GM19239 (cell line): ENCODE measurements at regions not wholly inside any gene's neighbourhood (a gene's known extent, or its start where the extent isn't known, plus 50 kb on each side); places are given as distances from the start of the nearest gene placed in this dataset.

Experiments used
- DNase-seq: peaks from one replicate; pipeline ENCODE4 v3.0.0; 2011; ENCODE audit warnings: low spot score; ENCODE audit not compliant: insufficient read length
- FAIRE-seq: peaks from 2 replicates; lab custom pipeline; 2011; peaks lifted over from hg19 to GRCh38; lab: Jason Lieb, UNC

DNA sequence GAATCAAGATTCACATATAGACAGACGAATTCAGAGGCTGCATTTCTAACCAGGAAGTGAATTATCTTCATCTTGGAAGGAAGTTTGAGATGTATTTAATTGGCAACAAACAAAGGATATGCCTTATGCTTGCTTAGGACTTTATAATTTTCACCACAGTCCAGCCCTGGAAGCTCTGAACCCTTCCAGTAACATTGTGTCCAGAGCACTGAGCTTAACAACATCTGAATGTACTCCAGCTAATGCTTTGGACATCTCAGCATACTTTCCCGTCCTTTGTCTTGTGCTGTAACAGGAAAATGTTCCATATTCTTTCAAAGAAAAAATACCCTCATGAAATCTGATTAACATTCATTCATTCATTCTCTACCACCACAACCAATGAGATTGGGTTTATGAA, 136.3 kb upstream of the SPATS2L start:
- no peak for FAIRE-seq
- DNase-seq = no peak

DNA sequence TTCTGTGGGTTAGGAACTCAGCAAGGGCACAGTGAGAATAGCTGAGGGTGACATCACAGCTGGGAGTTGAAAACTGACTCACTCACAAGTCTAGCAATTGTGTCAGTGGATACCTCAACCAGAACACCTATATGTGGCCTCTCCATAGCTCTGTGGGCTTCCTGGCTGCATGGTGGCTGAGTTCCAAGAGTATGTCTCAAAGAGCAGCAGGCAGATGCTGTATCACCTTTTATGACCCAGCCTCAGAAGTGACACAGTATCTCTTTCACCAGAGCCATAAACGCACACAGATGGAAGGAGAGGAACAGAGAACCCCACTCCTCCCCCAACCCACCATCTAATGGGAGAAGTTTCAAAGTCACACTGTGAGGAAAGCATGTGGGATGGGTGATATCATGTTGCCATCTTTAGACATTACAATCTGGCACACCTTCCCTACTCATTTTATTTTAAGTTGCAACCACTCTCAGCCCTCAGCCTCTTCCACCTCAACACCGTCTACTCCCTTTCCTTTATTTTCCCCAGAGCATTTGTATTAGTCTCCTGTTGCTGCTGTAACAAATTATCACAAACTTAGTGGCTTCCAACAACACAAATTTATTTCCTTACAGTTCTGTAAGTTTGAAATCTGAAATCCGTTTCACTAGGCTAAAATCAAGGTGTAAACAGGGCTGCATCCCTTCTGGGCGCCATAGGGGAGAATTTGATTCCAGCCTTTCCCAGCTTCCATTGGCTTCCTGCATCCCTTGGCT, 134.6 kb upstream of the SPATS2L start:
- FAIRE-seq = no peak
- no peak for DNase-seq

DNA sequence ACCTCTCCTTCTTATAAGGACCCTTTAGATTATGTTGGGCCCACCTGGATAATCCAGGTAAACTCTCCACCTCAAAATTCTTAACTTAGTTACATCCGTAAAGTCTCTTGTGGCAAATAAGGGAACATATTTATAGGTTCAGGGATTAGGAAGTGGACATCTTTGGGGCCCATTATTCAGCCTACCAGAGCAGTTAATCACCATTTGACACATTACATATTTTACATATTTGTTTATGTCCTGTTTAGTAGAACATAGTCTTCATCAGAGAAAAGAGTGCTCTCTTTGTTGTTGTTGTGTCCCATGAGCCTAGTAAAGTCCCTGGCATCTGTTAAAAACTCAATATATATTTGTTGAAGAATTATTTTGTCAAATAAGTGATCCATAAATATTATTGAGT, 134.0 kb upstream of the SPATS2L start:
- DNase-seq = no peak
- no peak for FAIRE-seq

DNA sequence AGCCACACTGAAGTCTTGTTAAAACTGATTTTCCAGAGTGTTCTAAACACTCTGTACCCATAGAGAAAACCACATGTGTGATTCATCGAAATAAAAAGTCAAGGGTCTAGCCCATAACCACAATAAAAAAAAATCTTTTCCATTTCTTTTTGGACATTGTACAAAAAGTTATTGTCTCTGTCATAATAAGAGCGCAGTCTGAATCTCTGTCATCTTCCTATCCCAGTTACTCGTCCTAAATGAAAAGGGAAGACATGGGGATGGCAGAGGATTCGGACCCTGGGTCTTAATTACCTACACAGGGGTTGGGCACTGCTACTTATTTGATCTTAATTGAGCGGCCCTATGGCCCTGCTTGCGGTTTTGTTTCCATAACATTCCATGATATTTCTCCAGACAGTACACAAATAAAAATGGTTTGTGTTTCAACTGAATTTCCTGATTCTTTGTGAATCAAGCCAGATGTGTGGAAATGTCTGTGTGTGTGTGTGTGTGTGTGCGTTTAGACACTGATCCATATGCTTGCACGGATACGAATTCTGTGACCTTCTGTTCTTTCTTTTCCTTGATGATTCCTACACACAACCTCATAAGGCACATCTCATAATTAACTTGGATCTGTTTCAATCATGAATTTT, 133.4 kb upstream of the SPATS2L start:
- no peak for DNase-seq
- FAIRE-seq = no peak

DNA sequence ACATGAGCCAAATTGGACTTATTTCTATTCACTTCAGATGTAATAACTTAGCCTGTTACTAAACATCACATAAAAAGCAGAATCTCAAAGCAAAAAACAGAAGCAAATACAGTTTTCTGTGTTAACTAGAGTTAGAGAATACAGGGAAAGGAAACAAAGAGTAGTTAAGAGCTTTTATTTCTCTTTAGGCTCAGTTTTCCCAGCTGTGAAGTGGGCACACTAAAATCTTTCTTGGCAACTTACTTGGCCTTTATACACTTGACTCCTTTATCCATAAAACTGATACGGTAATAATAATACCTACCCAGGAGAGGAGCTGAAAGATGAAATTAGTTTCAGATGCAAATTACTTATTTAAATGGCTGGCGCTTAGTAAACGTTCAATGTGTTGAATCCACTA, 132.8 kb upstream of the SPATS2L start:
- DNase-seq (no peak), FAIRE-seq (no peak)

DNA sequence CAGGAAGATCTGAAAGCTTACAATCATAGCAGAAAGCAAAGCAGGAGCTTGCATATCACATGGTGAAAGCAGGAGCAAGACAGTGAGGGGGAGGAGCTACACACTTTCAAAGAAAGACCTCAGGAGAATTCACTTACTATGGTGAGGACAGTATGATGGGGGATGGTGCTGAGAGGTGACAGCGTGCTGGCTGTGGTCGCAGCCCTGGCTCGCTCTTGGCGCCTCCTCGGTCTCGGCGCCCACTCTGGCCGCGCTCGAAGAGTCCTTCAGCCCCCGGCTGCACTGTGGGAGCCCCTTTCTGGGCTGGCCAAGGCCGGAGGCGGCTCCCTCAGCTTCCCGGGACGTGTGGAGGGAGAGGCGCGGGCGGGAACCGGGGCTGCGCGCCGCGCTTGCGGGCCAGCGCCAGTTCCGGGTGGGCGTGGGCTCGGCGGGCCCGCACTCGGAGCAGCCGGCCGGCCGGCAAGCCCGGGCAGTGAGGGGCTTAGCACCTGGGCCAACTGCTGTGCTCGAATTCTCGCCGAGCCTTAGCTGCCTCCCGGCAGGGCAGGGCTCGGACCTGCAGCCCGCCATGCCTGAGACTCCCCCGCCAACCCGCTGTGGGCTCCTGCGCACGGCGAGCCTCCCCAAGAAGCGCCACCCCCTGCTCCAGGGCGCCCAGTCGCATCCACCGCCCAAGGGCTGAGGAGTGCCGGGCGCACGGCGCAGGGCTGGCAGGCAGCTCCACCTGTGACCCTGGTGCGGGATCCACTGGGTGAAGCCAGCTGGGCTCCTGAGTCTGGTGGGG, 131.9 kb upstream of the SPATS2L start:
- DNase-seq (no peak), FAIRE-seq (no peak)

DNA sequence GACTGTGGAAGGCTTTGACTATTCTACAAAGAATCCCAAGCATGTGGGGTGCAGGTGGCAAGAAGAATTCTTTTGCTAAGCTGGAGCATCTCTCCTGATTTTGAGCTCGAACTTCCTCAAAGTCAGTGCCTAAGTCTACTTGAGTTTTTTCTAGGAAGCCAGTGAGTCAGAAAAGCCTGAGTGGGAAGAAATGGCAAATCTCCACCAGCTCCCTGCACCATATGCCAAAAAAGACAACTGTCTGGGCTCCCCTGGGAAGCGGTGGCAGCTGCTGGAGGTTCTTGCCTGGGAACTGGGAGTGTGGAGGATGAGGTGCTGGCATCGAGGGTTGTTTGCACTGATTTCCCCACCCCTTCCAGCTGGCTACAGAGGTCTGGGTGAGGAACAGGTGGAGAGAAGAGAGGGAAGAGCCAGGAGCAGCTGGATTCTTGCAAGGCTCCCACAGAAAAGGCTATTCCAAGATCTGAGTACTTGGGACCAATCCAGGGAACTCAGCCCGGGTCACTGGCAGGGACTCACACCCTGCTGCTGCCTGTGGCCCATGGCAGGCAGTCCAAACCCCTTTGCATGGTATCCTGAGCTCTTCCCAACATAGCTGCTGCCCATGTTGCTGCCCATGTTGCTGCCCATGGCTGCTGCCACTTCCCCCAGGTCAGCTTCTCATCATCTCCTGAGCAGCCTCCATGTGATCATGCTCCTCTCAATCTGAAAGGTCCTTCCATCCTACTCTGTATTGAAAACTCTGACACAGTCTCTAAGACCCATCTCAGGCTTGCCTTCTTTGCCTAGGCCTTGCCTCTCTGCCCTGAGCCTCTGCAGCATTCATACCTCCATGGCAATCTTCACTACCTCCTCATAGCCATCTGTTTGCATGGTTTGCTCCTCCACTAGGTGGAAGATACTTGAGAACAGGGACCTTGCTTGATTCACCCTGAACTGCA, 128.3 kb upstream of the SPATS2L start:
- FAIRE-seq (no peak), DNase-seq (no peak)

DNA sequence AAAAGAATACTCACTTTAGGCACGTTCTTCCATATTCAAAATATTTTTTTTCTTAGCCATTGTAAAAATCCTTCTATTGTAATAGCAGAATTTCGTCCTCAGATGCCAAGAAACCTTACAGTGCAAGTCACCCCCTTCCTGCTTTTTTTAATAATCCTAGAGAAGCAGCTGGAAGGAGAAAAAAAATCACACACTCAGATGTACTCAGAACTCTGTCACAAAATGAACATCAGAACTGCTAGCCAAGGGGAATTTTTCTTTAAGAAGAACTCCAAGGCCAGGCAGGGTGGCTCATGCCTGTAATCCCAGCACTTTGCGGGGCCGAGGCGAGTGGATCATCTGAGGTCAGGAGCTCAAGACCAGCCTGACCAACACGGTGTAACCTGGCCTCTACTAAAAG, 127.3 kb upstream of the SPATS2L start:
- DNase-seq (no peak), FAIRE-seq (no peak)

DNA sequence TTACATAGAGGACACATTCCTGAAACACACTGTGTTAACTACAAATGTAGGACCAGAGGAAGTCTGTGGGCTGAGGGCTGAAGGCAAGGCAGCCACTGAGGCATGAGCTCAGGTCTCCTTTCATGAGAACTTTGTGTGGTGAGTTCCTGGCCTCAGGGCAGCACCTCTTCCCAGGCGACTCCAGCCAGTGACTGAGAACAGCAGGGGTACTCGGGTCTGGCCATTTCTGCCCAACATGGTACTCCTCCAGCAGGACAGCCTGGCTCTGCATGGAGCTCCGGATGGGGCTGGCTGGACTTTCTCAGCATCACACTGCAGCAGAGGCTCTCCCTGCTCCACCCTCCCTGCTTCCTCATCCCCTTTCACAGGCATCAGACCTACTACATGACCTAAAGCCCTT, 125.5 kb upstream of the SPATS2L start:
- no peak for DNase-seq
- no peak for FAIRE-seq

DNA sequence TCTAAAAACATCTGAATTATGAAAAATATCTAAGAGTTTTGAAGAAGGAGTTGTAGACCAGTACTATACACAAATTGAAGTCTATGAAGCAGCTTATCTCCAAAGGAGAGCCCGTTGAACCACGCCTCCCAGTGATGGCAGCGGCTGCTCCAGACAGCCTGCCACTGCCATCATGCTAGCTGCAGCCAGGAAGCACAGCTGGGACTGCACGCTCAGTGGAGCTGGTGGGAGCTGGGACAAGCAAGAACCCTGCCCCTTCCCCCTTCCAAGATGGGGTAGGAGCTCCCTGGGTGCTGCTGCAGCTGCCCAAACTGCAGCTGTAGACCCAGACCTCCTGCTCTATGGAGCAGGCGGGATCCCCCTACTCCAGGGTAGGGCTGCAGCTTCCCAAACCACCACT, 124.7 kb upstream of the SPATS2L start:
- FAIRE-seq (no peak), DNase-seq (no peak)

DNA sequence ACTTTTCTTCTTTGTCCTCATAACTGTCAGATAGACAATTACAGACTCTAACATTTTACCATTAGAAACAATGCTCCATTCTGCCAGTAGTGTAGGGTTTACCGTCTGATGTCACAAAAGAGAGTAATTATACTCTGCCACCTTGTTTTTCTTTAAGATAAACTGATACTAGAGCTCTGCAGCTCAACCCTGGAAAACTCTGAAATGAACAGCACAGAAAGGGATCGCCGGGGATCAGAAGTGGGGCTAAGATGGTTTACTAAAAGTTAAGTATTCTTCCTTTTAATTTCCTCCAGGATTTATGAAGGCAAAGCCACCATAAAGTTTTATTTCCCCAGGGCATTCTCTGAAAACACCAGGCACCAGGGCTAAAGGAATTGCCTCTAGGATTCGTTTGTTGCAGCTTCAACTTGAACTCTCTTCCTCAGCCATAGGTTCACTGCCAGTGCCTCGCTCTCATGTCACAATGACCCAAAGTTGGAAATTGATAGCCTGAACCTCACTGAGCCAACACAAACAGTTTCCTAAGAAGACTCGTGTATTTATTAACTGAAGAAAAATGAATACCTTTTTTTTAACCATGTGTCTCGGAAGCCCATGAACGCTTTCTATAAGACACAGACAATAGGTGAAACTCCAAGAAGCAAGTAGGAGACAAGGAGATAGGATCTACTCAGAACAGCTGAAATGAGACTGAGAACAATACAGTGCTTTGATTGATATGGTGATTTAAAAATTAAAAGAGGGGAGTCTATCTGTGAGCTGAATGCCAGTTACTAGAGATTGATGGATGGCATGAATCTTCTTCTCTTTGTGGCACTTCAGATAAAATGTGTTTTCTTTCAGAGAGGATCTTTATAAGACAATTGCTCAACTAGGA, 121.5 kb upstream of the SPATS2L start:
- FAIRE-seq (no peak), DNase-seq (no peak)

DNA sequence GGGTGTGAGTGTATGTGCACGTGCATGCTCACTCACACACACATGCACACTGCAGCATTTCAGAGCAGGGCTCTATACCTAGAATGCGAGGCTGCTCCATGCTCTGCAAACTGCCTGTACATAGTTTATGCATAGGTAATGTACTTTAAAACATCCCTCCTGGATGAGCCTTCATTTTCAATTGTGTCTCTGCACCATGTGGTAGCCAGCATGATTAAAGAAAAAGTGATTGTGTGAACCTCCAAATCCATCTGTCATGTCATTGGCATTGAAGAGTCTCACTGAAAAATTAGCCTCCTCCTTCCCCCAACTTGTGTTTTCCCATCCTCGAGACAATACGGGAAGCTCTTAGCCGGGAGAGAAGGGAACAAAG, 120.9 kb upstream of the SPATS2L start:
- FAIRE-seq = no peak
- no peak for DNase-seq

DNA sequence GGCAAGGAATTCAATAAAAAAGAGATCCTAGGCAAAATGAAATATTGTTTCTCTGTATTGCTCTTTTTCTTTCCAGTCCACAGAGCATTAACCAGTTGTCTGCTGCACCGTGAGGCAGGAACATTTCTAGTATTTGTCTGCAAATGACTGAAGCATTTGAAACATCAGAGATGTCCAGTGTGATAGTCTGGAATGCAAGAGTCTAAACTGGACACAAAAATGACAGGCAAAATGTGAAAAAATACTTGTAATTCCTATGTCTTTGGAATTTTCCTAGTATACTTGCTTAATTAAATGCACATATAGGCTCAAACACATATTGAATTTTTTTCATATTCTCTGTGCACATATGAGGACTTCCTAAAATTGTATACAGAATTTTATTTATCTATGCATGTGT, 120.5 kb upstream of the SPATS2L start:
- FAIRE-seq = no peak
- no peak for DNase-seq

DNA sequence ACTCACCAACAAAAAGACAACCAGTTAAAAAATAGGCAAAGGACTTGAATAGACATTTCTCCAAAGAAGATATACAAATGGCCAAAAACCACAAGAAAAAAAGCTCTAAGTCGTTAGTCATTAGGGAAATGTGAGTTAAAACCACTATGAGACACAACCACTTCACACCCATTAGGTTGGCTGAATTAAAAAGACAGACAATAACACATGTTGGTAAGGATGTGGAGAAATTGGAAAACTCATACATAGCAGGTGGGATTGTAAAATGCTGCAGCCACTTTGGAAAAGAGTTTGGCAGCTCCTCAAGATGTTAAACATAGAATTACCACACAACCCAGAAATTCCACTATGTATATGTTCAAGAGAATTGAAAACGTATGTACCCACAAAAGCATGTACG, 117.6 kb upstream of the SPATS2L start:
- no peak for DNase-seq
- no peak for FAIRE-seq

DNA sequence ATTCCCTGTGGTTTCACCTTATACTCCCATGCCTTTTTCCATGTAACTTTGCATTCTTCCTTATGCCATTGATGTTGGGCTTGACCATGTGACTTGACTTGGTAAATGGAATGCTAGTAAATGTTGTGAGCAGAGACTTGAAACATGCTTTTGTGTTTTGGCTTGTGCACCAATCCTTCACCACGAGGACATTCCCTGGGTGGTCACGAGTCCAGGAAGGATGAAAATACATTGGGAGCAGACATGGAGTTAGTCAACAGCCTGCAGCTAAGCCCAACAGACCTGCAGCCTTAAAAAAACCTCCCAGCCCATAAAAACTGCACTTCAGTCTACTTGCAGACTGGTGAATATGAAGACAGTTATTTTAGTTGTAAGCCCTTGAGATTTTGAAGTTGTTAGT, 116.5 kb upstream of the SPATS2L start:
- FAIRE-seq (no peak), DNase-seq (no peak)

DNA sequence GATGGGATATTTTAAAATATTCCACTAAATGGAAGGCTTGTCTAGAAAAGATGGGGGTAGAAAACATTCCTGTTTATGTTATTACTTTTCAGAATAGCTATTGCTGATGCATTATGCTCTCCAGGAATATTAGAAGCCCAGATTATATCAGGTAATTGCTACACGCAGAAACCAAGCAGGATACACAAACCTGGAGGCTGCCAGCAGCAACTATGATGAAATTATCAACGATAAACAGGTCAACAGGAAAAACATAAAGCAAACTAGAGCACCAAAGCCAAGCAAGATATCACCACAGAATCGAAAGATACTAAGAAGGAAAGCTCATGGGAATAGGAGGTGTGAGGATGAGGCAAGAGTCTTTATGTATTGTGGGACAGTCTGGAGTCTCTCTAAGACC, 113.2 kb upstream of the SPATS2L start:
- FAIRE-seq (no peak), DNase-seq (no peak)

DNA sequence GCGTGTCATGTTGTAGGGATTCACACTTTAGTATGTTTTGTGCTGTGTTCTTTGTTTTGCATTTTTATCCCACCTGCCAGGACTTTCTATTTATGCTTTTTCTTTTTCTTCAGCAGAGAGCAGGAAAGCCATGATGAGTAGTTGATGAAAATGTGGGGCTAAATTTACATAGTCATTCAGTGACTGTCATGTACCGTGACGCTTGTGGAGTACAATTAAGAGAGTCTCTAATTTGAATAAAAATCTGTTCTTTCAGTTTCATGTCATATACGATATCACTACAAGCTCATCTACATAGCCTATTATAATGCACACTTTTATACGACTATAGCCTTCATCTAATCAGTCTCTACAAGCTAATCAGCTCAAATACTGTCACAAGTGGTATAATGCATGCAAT, 112.7 kb upstream of the SPATS2L start:
- DNase-seq (no peak), FAIRE-seq (no peak)

DNA sequence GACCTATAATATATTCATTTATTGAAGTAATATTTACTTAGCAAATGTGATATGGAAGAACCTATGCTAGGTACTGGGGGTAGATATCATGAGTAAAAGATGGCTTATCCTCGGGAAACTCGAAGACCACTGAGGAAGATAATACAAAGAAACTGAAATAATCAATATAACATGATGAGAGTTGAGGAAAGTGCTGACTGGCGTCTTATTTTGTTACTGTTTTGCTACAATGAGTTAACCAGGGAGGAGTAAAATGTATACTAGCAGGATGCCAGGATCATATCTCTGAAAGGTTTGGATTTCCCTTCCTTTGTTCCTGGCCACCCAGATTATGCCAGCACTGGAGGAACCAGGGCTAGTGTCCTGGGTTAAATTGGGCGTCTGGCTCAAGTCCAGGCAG, 111.7 kb upstream of the SPATS2L start:
- DNase-seq = no peak
- FAIRE-seq = no peak

DNA sequence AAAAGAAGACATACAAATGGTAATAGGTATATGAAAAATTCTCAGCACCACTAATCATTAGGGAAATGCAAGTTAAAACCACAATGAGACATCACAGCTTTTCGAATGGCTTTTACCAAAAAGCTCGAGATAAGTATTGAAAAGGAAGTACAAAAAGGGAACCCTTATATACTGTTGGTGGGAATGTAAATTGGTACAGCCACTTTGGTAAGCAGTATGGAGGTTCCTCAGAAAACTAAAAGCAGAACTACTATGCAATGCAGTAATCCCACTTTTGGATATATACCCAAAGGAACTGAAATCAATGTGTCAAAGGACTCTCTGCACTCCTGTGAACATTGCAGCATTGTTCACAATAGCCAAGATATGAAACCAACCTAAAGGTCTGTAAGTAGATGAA, 107.5 kb upstream of the SPATS2L start:
- FAIRE-seq (peak; percentile 37), DNase-seq (no peak)
